Activated CD8-positive, alpha-beta memory T cell treated with anti-CD3 and anti-CD28 coated beads, Interleukin-2, amount 50 U/mL, for 4 hours (primary cell): ENCODE measurements at regions not wholly inside any gene's neighbourhood (a gene's known extent, or its start where the extent isn't known, plus 50 kb on each side); places are given as distances from the start of the nearest gene placed in this dataset.

Experiments
- DNase-seq: peaks from one replicate; pipeline ENCODE4 v3.0.0-alpha.2; 2020

DNA sequence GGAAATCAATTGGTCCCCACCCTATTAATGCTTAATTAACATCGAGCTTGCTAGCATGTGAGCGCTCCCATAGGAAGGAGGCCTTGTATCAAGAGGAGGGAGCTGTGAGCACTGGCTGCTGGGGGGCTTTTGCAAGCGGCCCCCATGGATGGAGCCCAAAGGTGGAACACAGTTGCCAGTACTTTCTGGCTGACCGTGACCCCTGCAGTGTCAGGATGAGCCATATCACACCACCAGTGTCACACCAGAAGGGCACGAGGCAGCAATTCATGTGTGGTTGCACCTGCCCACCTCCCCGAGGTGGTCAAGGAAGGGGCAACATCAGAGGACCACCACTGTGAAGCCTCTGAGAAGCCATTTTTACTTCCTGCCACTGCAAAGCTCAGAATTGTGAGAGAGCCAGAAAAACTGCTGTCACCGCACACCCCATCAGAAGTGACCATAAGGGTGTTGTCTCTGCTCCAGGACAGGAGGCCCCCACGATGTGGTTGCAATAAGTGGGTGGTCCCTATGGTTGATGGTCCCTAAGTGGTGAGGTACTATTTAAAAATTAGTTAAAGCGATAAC lies 99.8 kb upstream of the RAB6C start:
- DNase-seq: no peak

DNA sequence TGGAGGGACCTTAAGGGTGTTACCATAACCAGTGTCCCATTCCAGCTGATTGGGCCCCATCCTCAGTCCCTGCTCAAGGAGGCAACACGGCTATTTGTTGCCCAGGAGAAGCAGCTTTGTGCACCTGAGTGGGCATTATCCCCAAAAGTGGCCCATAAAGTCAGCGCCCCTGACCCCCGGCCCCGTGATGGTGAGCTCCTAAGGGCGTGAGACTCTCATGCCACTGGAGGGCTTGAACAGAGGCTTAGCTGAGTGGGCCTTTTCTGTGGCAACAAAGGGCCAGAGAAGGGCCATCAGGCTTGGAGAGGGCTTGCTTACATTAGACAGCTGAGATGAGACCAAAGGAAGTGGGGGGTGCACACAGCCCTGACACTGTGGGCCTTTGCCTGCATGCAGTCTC lies 99.2 kb upstream of the RAB6C start:
- no peak for DNase-seq

DNA sequence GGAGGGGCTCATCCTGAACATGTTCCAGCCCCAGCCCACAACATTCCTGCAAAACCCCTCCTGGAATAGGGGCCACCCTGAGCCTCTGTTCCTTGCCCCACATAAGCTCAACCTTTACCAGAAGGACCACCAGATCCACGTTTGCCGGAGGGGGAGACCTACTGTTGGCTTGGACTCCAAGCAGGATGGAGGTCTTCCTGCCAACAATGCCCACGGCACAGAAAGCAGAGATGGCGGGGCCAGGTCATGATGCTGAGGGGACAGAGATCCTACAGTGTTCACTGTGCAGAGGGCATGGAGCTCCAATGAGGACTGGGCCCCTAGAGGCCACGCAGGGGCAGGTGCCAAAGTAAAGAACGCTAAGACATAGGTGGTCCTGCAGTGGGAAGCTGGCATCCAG lies 98.5 kb upstream of the RAB6C start:
- DNase-seq: no peak

DNA sequence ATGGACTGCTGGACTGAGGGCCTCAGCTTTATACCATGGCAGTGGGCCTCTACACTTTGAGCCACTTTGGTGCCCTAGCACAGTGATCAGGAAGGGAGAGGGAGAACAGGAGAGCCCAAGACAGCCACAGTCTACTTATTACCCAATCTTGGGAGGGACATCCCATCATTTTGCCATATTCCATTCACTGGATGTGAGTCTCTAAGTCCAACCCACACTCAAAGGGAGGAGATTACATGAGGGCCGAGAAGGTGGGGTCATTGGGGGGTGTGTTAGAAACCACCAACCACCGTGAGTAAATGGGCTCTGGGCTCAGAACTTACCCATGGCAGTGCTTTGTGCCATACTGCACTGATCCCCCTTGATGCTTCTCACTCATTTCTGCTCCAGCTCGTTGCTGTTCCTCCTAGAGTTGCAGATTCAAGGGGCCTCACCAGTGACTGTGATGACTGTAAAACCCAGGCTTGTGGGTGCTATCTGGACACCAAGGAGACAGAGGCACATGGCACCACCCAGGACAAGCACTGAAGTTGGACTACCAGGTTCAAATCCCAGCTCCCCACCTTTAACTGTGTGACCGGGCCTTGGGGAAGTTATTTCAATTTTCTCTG lies 97.6 kb upstream of the RAB6C start:
- DNase-seq: no peak

DNA sequence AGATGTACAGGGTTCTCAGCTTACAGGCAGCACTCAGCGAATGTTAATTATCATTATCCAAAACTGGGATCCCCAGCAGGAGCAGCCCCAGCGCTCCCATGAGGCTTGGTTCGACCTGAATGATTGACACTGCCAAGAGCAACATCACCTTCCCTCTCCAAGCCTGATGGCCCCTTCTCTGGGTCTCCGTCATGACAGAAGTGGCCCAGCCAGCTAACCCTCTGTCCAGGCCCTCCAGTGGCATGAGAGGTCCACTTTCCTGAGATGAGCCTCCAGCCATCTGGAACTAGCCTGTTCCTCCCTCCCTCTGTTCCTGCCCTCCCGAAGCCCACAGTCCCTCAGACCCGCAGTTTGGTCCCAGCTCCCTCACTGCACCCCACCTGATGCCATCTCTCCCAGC lies 97.0 kb upstream of the RAB6C start:
- DNase-seq: no peak

DNA sequence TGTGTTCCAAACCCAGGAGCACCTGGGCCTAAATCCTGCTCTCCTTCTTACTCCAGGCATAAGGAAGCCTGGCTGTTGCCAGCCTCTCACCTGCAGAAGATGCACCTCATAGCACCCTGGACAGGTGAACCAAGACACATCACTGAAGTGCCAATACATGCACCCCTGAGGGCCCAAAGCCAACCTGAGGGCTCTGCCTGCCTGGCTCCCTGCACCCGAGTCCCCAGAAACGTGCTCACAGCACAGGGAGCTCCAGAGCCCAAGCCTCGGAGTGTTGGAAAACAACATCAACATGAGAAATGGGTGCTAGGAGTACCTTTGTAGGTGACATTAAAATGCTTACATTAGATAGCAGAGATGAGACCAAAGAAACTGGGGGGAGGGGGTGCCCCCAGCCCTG lies 96.3 kb upstream of the RAB6C start:
- no peak for DNase-seq

DNA sequence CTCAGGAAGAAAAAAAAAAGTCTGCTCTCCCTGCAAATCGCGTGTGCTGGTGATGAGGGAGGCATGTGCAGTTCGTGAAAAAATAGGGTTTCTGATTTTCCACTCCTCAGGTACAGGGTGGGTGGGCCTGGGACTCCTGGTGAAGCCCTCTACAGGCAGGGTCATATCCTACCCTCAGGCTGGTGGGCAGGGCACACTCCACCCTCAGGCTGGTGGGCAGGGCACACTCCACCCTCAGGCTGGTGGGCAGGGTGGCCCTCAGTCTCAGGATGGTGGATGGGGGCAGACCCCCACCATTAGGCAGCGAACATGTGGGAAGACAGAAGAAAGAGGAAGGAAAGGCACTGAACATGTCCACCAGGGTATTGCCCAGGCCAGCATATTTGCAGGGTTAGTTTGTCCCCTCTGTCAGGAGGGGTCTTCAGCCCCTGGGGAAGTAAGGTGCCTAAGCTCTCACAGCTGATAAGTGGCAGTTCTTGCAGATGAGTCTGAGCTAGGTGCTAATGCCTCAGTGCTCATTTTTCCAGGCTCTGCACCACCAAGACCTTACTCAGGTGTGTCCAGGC lies 95.2 kb upstream of the RAB6C start:
- no peak for DNase-seq

DNA sequence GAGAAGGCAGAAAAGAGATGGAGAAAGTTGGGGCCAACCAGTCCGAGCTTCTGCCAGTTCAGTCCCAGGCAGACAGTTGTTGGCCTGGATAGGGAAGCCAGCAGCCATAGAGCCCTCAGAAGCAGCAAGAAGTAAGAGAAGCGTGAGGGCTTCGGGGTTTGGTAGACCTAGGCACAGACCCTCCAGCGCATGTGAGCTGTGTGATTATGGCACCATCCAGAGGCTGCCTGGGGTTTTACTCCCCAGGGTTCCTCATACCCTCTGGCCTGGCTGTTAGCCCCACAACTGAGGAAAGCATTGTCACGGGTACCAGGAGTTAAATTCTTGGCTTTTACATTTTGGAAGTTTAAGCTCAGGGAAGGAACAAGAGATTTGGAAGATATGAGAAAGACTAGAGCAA lies 93.7 kb upstream of the RAB6C start:
- DNase-seq: no peak

DNA sequence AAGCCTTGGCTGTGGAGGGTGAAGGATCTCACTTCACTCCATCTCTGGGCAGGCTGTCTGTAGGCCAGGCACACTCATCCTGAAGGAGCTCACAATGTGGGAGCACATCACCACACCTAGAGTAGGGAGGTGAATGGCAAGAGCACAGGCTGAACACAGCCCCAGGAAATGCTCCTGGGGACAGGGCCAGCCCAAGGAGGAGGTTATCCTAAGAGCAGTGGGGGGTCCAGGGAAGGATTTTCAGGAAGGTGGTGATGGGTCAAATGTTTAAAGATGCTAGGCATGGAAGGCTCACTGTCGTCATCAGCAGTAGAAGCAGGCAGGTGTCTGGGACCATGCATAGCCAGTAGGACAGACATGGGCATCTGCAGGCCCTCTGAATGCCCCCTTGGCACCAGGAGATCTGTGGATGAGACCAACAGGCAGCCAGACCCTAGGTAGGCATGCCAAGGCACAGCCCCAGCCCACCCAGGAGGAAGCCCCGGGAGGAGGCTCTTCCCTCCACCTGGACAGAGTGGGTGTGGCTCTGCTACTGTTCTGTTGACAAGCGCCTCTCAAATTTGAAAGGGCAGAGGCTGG lies 91.7 kb upstream of the RAB6C start:
- DNase-seq: no peak

DNA sequence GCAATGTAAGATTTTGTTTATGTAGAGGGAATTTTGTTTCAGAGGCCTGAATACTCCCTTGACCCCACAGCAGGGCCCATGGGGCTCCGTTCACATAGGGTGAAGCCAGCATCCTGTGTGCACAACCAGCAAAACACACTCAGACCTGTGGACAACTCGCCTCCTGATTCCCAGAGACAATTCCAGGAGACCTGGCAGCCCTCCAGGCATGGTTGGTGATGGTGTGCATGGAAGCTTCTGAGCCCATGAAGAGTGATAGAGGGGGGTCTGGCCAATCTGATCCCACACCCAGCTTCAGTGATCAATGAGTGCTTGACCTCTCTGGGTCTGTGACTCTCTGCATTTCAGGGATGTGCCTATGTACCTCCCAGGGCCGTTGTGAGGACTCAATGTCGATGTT lies 91.0 kb upstream of the RAB6C start:
- no peak for DNase-seq

DNA sequence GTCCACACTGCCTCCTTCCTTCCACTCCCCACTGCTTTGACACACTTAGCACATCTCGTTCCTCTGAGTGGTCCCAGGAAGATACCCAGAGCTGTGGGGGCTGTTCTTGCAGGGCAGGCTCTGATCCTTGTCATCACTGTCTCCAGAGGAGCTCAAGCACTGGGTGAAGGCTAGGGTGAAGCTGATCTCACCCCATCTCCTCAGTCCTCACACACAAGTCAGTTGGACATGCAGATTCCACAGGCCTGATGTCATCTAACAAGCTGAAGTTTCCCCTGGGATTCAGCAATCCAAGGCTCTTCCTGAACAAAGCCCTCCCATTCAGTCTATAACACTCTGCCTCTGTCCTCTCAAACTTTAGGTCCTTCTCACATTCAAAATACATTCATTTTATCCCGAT lies 90.6 kb upstream of the RAB6C start:
- DNase-seq: no peak

DNA sequence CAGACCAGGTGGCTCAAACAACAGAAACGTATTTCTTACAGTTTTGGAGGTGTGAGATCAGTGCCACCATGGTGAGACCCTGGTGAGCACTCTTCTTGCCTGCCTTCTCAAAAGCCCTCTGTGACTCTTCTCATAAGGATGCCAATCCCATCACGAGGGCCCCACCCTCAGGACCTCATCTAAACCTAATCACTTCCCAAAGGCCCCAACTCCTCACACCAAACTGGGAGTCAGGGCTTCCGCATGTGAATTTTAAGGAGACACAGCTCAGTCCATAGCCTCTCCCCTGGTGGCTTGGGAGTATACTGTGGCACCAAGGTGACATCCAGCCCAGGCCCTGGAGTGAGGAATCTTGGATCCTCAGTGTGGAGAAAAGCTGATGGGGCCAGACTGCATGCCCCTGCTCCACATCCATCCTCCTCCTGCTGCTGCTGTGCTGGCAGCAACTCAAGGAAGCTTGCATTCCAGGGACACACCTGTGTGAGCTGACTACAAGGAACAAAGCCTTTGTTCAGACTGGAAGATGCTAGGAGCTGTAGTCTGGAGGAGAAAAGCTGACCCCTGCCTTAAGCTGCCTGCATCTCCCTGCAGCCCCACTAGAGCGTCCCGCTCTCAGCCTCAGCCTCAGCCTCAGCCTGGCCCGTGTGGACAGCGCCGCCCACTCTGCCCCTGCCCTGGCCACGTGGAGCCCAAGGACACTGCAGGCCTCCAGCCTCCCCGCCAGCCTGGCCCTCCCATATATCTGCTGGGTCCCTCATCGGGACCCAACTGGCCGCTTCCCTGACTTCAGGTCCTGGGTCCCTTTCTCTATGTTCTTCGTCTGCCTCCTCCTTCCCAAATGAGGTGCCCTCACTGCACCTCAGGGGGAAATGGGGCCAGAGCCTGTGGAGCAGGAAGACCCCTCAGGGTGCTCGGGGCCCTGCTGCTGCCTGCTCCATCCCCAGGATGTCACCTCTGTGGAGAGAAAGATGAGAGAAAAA lies 87.8 kb upstream of the RAB6C start:
- DNase-seq: no peak

DNA sequence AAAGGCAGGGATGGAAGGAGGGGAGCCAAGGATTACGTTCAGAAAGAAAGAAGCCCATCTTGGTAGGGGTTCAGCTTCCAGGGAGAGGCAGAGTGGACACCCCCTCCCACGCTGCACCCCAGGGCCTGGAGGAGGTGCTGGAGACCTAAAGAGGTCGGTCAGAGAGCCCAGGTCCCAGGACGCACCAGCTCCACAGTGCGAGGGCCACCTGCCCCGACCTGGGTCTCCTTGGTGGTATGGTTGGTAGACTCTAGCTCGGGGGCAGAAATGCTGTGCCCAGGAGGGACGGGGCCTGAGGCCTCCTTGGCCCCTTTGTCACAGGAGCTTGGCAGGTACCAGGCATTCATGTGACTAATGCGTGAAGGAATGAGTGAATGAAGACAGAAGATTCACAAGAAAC lies 87.1 kb upstream of the RAB6C start:
- no peak for DNase-seq

DNA sequence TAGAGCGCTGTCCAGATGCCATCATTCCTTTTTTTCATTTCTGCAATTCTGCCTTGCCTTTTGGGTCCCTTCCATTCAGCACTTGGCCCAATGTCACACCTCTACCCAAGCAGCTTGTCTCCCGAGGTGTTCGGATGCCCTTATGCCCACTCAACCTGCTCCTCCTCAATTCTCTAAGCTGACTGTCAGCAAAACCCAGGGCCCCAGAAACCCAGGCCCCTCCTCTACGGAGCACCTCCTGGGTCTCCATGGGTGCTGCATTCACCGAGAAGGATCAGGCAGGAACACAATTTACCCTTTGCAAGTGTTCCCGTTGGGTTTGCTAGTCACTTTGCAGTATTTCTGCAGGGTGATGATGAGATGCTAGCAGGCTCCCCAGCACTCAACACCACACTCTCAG lies 86.7 kb upstream of the RAB6C start:
- no peak for DNase-seq

DNA sequence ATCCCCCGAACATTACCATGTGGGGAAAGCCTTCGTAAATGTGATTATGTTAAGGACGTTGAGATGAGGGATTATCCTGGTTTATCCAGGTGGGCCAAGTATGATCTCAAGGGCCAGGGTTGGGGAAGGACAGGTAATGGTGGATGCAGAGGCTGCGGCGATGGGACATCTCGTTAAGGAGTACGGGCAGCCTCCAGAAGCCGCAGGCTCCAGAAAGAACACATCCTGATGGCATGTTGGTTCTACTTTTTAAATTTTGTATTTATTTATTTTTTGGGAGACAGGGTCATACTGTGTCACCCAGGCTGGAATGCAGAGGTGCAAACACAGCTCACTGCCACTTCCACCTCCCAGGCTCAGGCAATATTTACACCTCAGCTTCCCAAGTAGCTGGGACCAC lies 86.2 kb upstream of the RAB6C start:
- no peak for DNase-seq

DNA sequence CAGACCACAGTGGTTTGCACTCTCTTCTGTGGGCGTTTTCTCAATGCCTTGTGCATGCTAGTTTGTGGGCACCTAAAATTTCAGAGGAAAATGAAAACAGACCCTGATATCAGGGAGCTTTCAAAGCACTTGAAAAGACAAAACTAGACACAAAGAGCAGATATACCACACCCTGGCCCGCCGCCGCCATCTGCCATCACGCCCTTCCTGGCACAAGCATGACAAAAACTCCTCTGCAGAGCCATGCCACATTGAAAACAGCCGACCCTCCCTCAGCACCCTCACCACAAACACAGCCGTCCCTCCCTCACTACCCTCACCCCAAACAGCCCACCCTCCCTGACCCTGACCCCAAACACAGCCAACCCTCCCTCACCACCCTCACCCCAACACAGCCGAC lies 84.8 kb upstream of the RAB6C start:
- DNase-seq: no peak

DNA sequence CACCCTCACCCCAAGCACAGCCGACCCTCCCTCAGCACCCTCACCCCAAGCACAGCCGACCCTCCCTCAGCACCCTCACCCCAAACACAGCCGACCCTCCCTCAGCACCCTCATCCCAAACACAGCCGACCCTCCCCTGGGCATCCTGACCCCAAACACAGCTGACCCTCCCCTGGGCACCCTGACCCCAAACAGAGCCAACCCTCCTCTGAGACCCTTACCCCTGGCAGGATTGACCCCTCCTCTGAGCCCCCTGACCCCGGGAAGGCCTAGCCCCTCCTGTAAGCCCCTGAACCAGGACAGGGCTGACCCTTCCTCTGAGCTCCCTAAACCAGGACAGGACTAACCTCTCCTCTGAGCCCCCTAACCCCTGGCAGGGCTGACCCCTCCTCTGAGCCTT lies 84.4 kb upstream of the RAB6C start:
- DNase-seq: no peak

DNA sequence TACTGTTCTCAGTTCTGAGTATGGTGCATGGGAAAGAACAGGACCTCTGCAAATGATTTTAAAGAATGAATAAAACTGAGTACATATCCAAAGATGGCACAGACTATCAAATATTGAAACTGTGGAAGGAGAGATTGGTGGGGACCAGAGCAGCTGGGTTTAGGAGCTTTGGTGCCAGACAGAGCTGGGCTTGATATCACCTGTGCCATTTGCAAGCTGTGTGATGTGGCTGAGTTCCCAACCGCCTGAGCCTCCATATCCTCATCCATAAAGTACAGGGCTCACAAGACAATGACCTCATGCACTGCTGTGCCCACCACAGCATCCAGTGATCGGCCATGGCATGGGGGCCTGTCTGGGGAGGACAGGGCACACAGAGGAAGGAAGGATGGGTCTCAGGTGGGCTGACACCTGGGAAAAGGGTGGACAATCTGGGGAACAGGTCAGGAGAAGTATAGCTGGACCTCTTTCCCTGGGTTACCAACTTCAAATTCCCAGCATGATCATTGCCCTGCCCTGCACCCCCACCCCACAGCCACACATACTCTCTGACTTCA lies 83.9 kb upstream of the RAB6C start:
- no peak for DNase-seq

DNA sequence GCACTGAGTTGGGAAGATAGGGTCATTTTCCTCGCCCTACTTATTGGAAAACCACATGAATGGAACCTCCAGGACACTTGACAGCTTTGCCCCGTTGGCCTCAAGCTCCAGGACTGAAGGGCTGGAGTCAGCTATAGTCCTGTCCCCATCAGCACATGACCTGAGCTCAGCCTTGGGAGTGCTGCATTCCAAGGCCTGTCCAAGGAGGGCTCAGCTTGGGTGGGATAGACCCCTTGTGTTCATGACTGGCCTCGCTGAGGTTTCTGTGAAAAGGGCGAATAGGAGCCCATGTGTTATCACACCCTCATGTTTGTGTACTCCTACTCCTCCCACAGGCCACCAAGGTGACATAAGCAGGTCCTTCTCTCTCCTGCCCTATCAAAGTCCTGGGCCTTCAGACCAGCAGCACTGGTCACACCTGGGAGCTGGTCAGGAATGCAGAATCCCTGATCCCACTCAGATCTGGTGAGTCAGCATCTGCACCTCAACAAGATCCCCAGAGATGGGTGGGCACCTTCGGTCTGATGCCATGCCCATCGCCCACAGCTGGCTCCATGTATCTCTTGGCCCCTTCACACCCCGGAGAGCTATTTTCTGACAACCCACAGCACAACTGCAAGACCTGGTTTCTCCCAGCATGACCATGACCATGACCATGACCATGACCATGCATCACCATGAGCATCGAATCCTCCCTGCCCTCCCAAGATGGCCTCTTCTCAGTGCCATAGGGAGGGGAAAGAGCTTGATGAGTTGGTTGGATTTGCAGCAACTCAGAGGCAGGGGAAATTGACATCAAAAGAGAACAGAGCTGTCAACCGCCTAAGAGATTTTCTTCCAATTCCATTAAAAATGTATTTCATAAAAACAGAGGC lies 83.0 kb upstream of the RAB6C start:
- no peak for DNase-seq

DNA sequence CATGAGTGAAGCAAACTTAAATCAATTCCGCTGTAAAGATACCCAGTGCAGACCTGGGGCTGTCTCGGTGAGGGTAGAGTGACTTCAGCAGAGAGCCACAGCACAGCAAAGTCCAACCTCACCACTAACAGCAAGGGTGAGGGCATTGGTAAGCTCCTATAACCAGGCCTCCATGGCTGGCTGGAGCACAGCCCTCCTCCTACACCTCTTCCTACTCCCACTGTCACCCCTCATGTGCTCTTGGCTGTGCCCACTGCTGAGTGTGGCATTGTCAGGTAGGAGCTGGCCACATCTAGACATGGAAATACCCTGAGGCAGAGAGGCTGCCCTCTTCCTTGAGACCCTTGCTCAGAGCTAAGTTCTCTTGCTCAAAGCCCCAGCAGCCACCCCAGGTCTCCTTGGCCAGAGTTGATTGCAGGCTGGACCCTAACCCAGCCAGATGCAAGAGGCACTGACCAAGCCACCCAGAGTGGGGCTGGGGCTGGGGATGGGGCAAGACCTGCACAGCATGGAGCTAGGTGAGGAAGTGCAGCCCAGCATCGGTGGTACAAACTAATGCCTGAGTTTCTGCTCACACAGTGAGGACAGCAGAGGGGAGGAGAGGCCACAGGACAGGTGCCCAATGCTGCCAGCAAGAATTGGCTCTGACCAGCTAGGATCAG lies 77.6 kb upstream of the RAB6C start:
- no peak for DNase-seq

DNA sequence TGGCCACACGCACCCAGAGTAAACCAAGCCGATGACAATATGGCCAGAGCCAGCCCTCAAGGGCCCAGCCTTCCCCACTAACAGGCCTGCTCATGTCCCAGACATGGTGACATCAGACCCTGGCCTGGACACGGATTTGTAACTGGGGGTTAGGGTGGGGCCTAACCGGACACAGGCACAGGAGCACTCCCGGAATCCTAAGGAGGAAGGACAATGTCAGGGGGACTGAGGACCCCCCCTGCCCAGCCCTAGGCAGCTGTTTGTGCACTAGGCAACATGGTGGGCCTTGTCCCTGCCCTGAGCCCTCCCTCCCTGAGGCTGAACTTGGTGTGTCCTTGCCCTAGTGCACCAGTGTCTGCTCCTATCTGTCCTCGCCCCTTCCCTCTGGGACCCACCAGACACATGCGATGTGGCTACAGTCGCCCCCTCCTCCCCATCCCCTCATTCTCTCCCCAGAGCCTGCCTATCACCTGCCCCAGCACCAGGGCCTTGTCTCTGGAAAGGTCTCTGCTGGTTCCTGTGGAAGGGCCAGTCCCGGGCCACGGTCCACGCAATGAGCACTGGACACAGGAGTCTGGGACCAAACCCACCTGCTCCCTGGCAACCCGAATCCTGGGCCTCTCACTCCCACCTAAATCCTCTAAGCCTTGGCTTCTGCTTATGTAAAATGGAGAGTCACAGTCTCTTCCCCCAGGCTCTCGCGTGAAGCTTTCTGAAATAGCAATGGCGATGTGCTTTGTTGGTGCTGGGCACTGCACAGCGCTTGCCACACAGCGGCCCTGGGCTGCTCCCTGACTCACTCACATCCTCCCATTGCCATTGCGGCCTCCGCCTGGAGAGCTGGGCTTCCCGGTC lies 76.5 kb upstream of the RAB6C start:
- DNase-seq: no peak
